Upper lobe of left lung (tissue), 6 donors: ENCODE measurements at regions not wholly inside any gene's neighbourhood (a gene's known extent, or its start where the extent isn't known, plus 50 kb on each side); places are given as distances from the start of the nearest gene placed in this dataset.

Experiments used
- ATAC-seq, 2 donors: fragments of 200-7000 bp; cut with Tn5 transposase; one replicate each; pipeline ENCODE4 v1.9.1; 2022; ENCODE audit warnings: mild to moderate bottlenecking in 2 of 2, moderate library complexity in 2 of 2; ENCODE audit not compliant: low FRiP score in 2 of 2
- DNase-seq, 2 donors: peaks; one replicate each; pipeline ENCODE4 v3.0.0-alpha.2; 2019 to 2020
- H3K27ac ChIP-seq, 4 donors: fragments of 200-600 bp; sonication (generic); one replicate each; pipeline ENCODE4 v1.5.1; 2016 to 2019
- H3K27me3 ChIP-seq, 4 donors: fragments of 200-600 bp; sonication (generic); one replicate each; pipeline ENCODE4 v1.5.1; 2017 to 2019
- H3K36me3 ChIP-seq, 4 donors: fragments of 200-600 bp; sonication (generic); one replicate each; pipeline ENCODE4 v1.5.1; 2016 to 2019
- H3K4me1 ChIP-seq, 4 donors: fragments of 200-600 bp; sonication (generic); one replicate each; pipeline ENCODE4 v1.5.1; 2018 to 2019
- H3K4me3 ChIP-seq, 4 donors: fragments of 200-600 bp; sonication (generic); one replicate each; pipeline ENCODE4 v1.5.1; 2017 to 2019; ENCODE audit warnings: mild to moderate bottlenecking in 2 of 4, moderate library complexity in 1 of 4
- H3K9me3 ChIP-seq, 4 donors: fragments of 200-600 bp; sonication (generic); one replicate each; pipeline ENCODE4 v1.5.1; 2018 to 2019
- EP300 ChIP-seq, 4 donors: sonication (generic); formaldehyde crosslinking; IDR thresholded peaks; one replicate each; pipeline ENCODE4 v1.5.1; 2017; ENCODE audit warnings: antibody characterized with exemption in 4 of 4, control low read depth in 2 of 4
- POLR2A ChIP-seq, 4 donors: fragments of 450-650 bp; IDR thresholded peaks; one replicate each; pipeline ENCODE4 v1.5.1; 2016 to 2017; ENCODE audit warnings: antibody characterized with exemption in 4 of 4, mild to moderate bottlenecking in 2 of 4
- POLR2AphosphoS5 ChIP-seq, 2 donors: sonication (generic); formaldehyde crosslinking; IDR thresholded peaks; one replicate each; pipeline ENCODE4 v1.5.1; 2017; ENCODE audit warnings: antibody characterized with exemption in 2 of 2
- WGBS, 2 donors: methylation state at CpG; one replicate each; pipeline ENCODE4 v1.1.5; 2017 to 2018; 5-methylcytosine and 5-hydroxymethylcytosine counted together
- TF ChIP-seq, protein P1 (sequence below), 6 experiments: fragments of 450-650 bp in 4 of 6; fragments of 200-600 bp in 2 of 6; sonication (generic) in 2 of 6; IDR thresholded peaks; one replicate each; pipeline ENCODE4 v1.5.1; 2016 to 2019; ENCODE audit warnings: antibody characterized with exemption in 6 of 6
- donor health status: DM: no; HTN: no; CAD: no; lungs with moderate emphysema.
- donor health status: DM: no; HTN: yes; CAD: no; lungs with severe emphysema.

DNA sequence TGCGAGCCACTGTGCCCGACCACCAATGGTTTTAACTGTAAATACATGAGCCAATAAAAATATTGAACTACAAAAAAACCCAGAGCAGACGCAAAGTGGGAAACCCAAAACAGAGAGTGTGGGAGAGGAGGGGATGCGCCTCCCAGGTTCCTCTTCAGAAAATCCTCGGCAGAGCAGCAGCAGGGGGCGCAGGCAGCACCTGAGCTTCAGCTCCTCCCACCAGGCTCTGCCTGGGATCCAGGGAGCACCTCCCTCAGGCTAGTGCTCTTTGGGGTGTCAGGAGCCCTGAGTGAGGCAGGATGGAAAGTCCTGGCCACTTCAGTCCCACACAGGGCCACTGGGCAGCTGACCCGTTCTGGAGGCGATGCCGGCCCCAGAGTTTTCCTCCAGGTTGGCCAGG is 536.9 kb upstream of the CDH4 start:
- peak in 1 of 2 donors; percentile 25 for DNase-seq

DNA sequence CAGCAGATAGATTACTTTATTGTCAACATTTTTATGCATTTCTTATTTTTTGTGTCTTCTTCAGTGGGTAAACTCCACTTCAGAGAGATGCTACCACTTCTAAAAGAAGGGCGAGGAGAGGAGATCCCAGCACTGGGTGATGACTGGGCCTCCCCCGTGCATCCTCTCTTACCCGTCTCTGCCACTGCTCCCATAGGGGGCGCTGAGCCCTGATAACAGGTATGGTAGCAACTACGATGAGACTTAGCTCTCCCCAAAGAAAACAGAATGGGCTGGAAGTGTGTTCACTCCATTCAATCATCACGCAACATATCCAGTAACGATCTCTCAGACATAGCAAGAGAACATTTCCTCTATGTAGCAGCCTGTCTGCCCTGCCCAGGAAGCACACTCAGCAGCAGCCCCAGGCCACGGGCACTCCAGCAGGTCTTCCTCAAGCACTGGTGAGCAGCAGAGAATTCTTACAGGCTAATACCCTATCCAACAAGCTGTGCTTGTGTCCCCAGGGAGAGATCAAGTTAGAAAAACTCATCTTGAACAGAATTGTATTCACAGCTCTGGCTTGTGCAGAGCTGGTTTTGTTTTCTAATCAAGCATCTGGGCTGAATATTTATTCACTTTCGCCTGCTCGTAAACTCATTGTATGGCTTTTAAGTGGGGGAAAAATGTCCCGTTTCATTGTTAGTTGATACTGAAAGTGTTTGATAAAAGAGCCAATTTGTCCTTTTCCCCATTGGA is 533.1 kb upstream of the CDH4 start:
- WGBS, 2 donors: 52 to 53% methylated on average over 11 of the region's 11 CpGs
- ATAC-seq (peak in 1 of 2 donors; percentile 16), DNase-seq (no peak)
- H3K27ac ChIP-seq: no peak overlapping the region
- H3K9me3 ChIP-seq: no peaks in the 10 kb centered on the region
- H3K27me3 ChIP-seq: no peaks in the 10 kb centered on the region
- H3K4me1 ChIP-seq: no peaks in the 10 kb centered on the region
- TF ChIP-seq POLR2A (IDR thresholded peaks at IDR 0.05) (no peak), POLR2AphosphoS5 (IDR thresholded peaks at IDR 0.05) (no peak), EP300 (IDR thresholded peaks at IDR 0.05) (no peak)
- TF ChIP-seq, protein P1, sequence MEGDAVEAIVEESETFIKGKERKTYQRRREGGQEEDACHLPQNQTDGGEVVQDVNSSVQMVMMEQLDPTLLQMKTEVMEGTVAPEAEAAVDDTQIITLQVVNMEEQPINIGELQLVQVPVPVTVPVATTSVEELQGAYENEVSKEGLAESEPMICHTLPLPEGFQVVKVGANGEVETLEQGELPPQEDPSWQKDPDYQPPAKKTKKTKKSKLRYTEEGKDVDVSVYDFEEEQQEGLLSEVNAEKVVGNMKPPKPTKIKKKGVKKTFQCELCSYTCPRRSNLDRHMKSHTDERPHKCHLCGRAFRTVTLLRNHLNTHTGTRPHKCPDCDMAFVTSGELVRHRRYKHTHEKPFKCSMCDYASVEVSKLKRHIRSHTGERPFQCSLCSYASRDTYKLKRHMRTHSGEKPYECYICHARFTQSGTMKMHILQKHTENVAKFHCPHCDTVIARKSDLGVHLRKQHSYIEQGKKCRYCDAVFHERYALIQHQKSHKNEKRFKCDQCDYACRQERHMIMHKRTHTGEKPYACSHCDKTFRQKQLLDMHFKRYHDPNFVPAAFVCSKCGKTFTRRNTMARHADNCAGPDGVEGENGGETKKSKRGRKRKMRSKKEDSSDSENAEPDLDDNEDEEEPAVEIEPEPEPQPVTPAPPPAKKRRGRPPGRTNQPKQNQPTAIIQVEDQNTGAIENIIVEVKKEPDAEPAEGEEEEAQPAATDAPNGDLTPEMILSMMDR (IDR thresholded peaks at IDR 0.05): no peak
- H3K4me3 ChIP-seq: no peak overlapping the region
- H3K36me3 ChIP-seq: no peaks in the 10 kb centered on the region

More for the DNA sequence above, 536.9 kb upstream of the CDH4 start:
- TF ChIP-seq POLR2A (IDR thresholded peaks at IDR 0.05): no peak
- no peak for TF ChIP-seq POLR2AphosphoS5 (IDR thresholded peaks at IDR 0.05)
- no peak for TF ChIP-seq EP300 (IDR thresholded peaks at IDR 0.05)
- TF ChIP-seq, protein P1 (IDR thresholded peaks at IDR 0.05): no peak
- no peak overlapping the region for H3K27ac ChIP-seq
- H3K4me3 ChIP-seq: no peak overlapping the region
- H3K27me3 ChIP-seq: no peaks in the 10 kb centered on the region
- WGBS, 2 donors: 74 to 76% methylated on average over 7 to 9 of the region's 9 CpGs
- no peak for ATAC-seq
- no peaks in the 10 kb centered on the region for H3K36me3 ChIP-seq
- no peaks in the 10 kb centered on the region for H3K9me3 ChIP-seq
- H3K4me1 ChIP-seq: no peaks in the 10 kb centered on the region

DNA sequence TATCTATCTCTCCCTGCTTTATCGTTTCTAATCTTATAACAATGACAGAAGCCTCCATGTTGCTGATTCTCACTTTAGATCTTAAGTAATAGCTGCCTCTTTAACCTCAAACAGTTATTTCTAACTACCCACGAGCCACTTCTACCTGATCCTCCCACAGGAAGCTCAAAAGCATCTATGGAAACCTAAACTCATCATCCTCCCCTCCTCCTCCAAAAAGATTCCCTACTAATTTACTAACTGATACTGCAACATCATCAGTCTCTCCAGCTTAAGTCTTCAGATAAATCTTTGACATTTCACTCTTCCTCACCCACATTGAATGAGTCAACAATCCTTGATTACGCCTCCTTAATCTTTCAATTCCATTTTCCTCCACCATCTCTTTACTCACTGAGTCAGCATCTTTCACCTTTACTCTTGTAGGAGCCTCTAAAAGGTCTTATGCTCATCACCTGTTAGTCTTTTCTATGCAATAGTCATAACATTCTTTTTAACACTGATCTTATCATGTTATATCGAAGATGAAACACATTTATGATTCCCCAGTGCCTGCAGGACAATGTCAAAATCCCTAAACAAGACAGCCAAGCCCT is 526.7 kb upstream of the CDH4 start:
- no peak overlapping the region for H3K27ac ChIP-seq
- no peak for DNase-seq
- no peak for ATAC-seq
- H3K4me1 ChIP-seq: no peaks in the 10 kb centered on the region
- no peaks in the 10 kb centered on the region for H3K9me3 ChIP-seq
- TF ChIP-seq, protein P1 (IDR thresholded peaks at IDR 0.05): no peak
- TF ChIP-seq EP300 (IDR thresholded peaks at IDR 0.05) (no peak), POLR2A (IDR thresholded peaks at IDR 0.05) (no peak), POLR2AphosphoS5 (IDR thresholded peaks at IDR 0.05) (no peak)
- no peaks in the 10 kb centered on the region for H3K27me3 ChIP-seq
- no peak overlapping the region for H3K4me3 ChIP-seq
- 64 to 66% methylated on average over 4 of the region's 4 CpGs for WGBS, 2 donors
- H3K36me3 ChIP-seq: no peaks in the 10 kb centered on the region

DNA sequence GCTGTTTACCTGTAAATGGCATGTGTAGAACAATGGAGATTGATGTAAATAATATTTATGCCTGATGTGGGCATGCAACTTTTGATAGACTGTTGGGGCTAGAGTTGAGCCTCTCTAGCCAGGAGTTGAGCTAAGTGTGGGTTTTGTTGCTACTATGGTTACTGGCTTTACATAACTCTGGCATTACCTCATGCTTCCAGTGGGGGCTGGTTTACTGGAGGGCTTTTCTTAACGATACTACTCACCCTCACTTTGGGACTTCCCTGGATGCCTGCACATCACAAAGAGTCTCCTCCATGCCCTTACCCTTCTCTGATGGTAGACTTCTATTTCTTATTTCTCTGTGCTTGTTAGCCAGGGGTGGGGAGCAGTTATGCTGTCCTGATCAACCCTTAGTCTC is 524.6 kb upstream of the CDH4 start:
- TF ChIP-seq POLR2A (IDR thresholded peaks at IDR 0.05) (no peak), EP300 (IDR thresholded peaks at IDR 0.05) (no peak), POLR2AphosphoS5 (IDR thresholded peaks at IDR 0.05) (no peak)
- TF ChIP-seq, protein P1 (IDR thresholded peaks at IDR 0.05): no peak
- no peak for DNase-seq
- no peaks in the 10 kb centered on the region for H3K36me3 ChIP-seq
- no peaks in the 10 kb centered on the region for H3K9me3 ChIP-seq
- no peaks in the 10 kb centered on the region for H3K27me3 ChIP-seq
- no peak overlapping the region for H3K4me3 ChIP-seq
- 45 to 65% methylated on average over 1 of the region's 1 CpG for WGBS, 2 donors
- no peak for ATAC-seq
- no peak overlapping the region for H3K27ac ChIP-seq
- H3K4me1 ChIP-seq: no peaks in the 10 kb centered on the region
